Stimulated activated CD8-positive, alpha-beta memory T cell treated with anti-CD3 and anti-CD28 coated beads, Interleukin-7, amount 100 ng/mL, for 4 hours (primary cell): ENCODE measurements at regions not wholly inside any gene's neighbourhood (a gene's known extent, or its start where the extent isn't known, plus 50 kb on each side); places are given as distances from the start of the nearest gene placed in this dataset.

ENCODE experiments used
- DNase-seq, 2 donors: peaks; one replicate each; pipeline ENCODE4 v3.0.0-alpha.2; 2020; ENCODE audit warnings: low read depth in 2 of 2

GRCh38 chr14:98183556-98183955 lies 1088.4 kb downstream of the BCL11B start:
- no peak for DNase-seq

GRCh38 chr14:98184457-98184856 lies 1087.5 kb downstream of the BCL11B start:
- no peak for DNase-seq

GRCh38 chr14:98185036-98185435 lies 1087.0 kb downstream of the BCL11B start:
- no peak for DNase-seq

- DNase-seq, result no peak
Observed at GRCh38 chr14:98186140-98186539, 1085.9 kb downstream of the BCL11B start.

GRCh38 chr14:98187281-98187680 lies 1084.7 kb downstream of the BCL11B start:
- no peak for DNase-seq

- no peak for DNase-seq
Observed at GRCh38 chr14:98189062-98189461, 1082.9 kb downstream of the BCL11B start.

- DNase-seq, result peak in 1 of 2 donors; percentile 43
Observed at GRCh38 chr14:98189511-98189910, 1082.5 kb downstream of the BCL11B start.

GRCh38 chr14:98189944-98190343 lies 1082.1 kb downstream of the BCL11B start:
- DNase-seq, result no peak

GRCh38 chr14:98192946-98193345 lies 1079.1 kb downstream of the BCL11B start:
- no peak for DNase-seq

GRCh38 chr14:98194821-98195220 lies 1077.2 kb downstream of the BCL11B start:
- DNase-seq, result no peak

GRCh38 chr14:98195256-98195655 lies 1076.7 kb downstream of the BCL11B start:
- DNase-seq, result no peak

GRCh38 chr14:98197933-98198332 lies 1074.1 kb downstream of the BCL11B start:
- no peak for DNase-seq

GRCh38 chr14:98198385-98198784 lies 1073.6 kb downstream of the BCL11B start:
- DNase-seq, result peak; percentile 22 to 36

- no peak for DNase-seq
Observed at GRCh38 chr14:98200601-98201000, 1071.4 kb downstream of the BCL11B start.

GRCh38 chr14:98203421-98203820 lies 1068.6 kb downstream of the BCL11B start:
- DNase-seq, result no peak

- no peak for DNase-seq
Observed at GRCh38 chr14:98204139-98204538, 1067.9 kb downstream of the BCL11B start.

- DNase-seq, result no peak
Observed at GRCh38 chr14:98207415-98207814, 1064.6 kb downstream of the BCL11B start.

- no peak for DNase-seq
Observed at GRCh38 chr14:98208211-98208611, 1063.8 kb downstream of the BCL11B start.

GRCh38 chr14:98208943-98209342 lies 1063.1 kb downstream of the BCL11B start:
- no peak for DNase-seq

GRCh38 chr14:98210045-98210672 lies 1061.8 kb downstream of the BCL11B start:
- peak; percentile 26 to 50 for DNase-seq

GRCh38 chr14:98217530-98217929 lies 1054.5 kb downstream of the BCL11B start:
- DNase-seq, result no peak

- no peak for DNase-seq
Observed at GRCh38 chr14:98218218-98218617, 1053.8 kb downstream of the BCL11B start.

GRCh38 chr14:98219638-98220037 lies 1052.4 kb downstream of the BCL11B start:
- no peak for DNase-seq

- no peak for DNase-seq
Observed at GRCh38 chr14:98223106-98223505, 1048.9 kb downstream of the BCL11B start.
